ENCODE measurements at regions not wholly inside any gene's neighbourhood (a gene's known extent, or its start where the extent isn't known, plus 50 kb on each side); places are given as distances from the start of the nearest gene placed in this dataset.

DNA sequence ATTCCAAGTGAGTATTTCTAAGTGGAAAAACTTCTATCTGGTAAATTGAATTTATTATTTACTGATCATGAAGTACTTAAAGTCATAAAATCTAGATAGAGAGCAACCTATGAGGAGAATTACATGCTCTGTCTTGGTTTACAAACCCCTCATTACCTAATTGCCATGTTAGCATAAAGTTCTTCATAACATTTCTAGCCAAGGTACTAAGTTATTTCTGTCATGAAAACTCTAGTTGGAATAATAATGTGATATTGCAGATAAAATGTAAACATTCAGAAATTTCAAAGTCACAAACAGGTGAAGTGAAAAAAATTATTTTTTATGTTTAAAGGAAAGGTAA, 228.6 kb downstream of the TTLL7 start:
- DNase-seq (ENCODE audit: low read depth) = no peak

DNA sequence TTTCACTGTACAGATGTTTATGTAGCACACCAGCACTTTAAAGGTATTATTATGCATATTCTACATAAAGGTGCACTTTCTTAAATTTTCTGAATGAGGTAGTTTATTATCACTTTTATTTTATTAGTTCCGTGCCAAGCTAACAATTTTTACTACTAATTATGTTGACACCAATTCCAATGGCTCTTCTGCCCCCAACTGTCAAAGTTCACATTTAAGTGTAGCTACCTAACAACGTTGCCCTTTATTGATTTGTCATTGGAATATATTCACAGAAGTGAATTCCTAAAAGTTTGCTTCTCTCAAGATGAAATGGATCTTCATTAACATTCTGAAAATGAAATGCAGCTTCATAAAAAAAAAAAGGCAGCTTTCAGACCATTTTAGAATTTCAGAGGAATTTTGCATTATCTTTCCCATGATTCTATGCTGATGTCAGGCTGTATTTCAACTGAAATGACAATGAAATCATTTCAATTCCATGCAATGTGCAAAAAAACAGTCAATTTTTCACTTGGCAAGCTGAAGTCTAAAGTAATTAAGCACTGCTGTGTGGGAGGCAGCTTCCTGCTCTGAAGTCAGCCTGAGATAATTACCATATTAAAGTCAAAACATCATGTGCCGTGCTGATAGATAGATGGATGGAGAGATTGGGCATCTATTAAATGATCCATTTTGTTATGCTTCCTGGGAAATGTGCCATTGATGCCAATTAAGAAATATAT, 229.2 kb downstream of the TTLL7 start:
- no peak for DNase-seq (ENCODE audit: low read depth)

DNA sequence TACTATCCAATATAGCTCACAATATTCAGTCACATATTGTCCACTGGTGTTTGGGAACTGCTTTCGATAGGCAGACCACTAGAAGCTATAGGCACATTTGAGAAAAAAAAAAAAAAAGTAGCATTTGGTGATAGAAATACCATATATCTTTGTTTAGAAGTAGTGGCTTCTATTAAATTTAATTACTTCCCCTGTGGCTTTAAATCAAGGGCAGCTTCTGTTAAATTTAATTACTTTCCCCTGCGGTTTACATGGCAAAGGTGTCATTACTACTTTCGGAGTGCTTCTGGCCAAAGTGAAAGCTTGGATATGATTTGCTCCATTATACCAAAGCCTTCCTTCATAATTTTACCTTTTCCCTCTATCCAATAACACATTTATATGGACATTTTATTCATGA, 229.9 kb downstream of the TTLL7 start:
- DNase-seq (ENCODE audit: low read depth) = no peak

DNA sequence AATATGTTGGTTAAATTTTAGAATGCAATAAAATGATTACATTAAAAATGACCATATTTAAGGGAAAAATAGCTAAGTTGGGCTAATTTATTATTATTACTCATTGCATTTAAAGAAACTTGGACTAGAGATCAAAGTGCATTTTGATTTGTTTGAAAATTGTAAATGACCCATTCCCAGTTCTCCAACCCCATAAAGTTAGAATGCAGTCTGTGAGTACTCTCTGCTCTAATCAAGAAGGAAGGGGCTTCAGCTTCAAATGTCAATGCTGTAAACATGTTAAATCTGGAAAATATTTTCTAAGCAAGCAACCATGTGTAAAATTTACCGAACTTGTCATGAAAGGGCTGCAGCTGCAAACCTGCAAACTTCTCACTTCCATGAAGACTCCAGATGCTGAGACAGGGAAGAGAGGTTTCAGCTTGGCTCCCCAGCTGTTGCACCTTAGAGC, 232.7 kb downstream of the TTLL7 start:
- DNase-seq (ENCODE audit: low read depth) = no peak

DNA sequence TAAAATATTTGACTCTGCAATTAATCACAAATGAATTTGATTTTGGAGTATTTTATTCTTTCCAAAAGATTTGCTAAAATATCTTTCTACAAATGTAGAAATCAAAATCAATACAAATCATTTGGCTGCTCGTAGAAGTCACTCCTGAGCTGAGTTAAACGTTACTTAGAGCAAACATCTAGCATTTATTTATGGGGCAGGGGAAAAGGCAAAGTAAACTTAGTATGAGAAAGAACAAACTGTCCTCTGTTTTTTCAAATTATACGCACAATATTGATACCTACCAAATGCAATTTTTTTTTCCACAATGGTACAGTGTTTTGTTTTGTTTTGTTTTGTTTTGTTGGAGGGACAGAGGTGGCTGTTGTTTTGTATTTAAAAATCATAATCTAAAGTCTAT, 233.8 kb downstream of the TTLL7 start:
- DNase-seq (ENCODE audit: low read depth) = no peak

DNA sequence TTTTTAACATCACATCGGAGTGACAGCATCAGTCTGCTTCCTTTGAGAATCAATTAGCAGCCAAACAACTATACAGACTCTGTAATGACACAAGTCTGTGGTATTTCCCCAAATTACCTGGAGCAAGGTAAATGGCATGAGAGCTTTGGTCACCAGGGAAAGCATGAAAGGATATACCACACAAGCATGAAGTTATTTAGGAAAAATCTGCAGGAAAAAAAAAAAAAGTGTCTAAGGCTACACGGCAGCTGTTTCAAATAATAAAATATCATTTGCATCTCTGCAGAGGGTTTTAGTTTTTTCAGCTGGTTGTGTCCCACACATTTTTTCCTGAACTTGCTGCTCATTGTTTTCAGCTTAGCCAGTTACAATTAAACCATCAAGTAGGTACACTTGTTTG, 234.7 kb downstream of the TTLL7 start:
- DNase-seq (ENCODE audit: low read depth) = no peak

DNA sequence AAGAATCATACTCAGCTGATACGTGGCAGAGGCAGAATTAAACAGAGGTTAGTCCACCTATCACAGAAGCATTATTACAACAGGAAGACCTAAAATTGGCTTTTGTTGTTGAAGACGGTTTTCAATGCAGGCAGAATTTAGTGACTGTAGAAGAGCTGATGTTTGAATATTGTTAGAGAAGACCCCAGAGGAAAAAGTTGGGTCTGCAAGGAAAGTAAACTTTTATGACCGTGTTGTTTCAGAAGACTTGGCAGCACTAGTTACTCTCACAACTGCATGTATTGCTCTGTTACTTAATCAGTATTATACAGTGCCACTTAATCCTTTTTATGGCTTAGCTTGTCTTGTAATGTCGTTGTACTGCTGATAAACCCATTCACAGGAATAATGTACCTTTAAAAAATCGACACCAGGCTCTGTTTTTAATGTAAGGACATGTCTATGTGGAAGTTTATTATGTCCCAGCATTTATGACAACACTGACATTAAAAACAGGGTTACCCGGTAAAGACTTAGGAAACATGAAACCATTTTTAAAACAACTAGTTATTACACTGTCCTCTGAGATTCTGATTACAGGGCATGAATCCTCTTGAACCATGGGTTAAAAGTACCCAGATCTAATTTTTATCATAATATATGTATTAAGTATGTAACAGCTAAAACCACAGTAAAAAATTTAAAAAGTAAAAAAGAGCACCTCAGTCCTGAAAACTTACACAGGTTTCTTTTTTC, 235.4 kb downstream of the TTLL7 start:
- DNase-seq (ENCODE audit: low read depth) = no peak

DNA sequence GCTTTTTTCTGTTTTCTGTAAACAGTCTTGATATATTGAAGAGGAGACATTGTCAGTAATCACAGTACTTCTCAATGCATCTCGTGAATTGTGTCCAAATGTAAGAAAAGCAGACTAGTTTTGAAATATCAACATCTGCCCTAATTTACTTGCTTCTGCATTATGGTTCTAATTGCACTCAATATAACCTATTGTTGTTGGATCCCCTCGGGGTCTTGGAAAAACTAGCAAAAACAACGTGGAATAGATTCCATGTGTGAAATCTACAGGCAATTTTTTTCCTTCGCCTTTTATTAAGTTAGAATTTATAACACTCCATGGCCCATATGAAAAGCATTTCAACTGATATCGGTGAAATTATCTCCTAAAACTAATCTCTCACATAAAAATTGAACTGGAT, 236.5 kb downstream of the TTLL7 start:
- no peak for DNase-seq (ENCODE audit: low read depth)

DNA sequence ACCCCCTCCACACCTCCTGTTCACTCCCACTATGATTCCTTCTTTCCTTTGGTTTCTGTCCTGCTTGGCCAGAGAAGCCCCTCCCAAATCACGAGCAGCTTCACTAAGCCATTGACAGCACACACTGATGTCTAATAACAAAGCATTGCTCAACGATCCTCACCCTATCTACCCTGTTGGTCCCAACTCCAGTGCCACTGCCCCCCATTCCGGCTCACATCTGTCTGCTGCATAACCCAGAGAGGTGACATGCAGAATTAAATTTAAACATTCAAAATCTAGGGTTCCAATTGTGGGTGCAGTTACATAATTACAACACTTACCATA, 236.9 kb downstream of the TTLL7 start:
- no peak for DNase-seq (ENCODE audit: low read depth)

DNA sequence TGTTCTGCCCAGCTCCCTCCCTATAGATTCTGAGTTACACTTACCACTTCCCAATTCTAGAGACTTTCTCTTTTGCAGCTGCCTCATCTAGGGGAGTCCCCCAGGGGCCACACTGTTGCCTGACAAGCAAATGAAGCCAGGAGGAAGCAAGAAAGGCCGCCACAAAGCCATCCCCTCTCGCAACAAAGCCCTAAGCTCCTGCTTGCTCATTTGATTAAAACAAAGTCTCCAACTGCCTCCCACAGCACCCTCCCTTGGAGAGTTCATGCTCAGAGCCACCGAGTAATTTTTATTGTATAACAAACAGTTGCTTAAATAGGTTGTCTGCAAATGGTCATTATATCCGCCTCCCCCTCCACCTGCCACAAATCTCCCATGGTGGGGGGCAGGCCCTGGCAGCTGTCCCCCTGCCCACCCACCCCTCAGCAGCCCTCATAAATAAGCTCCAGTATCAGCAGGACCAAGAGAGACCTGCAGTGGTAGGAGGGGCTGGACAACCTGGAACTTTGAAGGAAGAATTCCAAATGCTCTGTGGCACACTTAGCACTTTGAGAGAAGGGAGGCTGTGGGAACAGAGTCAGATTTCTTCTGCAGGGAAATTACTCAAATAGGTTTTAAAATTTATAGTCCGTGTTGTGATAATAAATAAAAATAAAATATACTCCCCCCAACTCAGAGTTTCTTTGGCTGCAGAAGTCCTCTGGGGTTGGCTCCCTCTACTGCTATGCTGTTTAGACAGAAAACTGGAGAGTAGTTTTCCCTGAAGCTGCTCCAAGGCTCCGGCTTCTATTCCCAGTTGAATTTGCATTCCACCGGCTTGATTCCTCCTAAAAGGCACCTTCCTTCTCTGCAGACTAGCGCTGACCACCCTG, 237.5 kb downstream of the TTLL7 start:
- no peak for DNase-seq (ENCODE audit: low read depth)

DNA sequence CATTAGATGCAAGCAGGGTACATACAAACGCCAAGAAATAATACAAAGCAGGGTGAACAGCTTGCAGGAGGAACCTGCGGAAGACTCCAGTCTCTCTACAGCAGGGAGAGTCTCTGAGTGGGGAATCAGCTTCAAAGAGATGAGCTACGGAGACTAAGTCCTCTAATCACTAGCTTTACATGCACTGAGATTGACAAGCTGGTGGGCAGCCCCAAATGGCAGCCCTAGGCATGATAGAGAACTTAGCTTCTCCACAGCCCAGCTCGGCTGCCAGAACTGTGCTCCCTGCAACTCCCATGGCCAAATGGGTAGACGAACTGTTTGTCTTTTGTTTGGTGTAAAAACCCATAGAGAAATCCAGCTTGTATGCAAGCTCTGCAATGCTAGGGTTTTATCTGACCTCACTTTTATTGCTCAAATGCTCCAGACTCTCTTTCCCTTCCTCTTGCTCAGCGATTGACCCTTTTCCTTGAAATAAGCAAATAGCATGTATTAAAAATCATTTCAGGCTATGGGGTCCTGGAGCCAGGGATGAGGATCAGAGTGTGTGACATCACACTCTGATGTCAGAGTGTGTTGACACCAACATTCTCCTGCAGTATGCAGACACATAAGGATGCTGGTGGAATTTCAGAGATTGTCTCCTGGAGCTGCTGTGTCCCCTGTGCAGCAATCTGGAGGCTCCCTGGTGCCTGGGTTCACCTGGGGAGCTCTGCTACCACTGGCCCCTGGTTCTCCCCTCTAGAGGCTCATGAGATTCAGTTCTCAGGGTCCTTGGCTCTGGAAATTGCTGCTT, 238.5 kb downstream of the TTLL7 start:
- DNase-seq (ENCODE audit: low read depth) = no peak

DNA sequence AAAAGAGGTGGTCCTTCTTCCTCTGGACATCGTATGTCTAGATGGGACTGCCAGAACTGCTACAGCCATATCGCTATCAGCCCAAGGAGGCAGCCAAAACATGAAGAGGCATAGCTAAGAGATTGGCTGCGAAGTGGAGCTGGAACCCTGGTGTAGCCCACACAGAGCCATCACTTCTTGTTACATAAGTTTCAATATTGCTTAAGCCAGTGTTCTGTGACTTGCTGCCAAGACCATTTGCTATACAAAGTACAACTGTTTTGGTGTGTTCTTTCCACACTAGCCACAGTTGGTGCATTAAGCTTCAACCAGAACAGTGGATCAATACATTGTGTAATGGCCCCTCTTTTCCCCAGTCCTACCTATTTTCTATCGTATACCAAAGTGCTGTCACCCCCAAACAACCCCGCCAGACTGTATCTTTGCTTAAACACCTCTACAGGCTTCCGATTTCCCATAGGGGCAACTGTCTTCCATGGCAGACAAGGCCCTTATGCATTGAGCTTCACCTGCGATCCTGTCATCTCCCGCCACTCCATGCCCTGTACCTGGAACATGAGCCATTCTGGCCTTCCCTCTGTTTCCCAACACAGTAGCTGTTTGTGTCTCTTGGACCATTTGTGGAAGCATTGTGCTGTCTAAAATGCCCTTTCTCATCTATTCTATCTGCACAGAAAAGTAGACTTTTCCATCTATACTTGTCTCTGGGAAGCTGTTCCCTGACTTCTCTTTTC, 241.8 kb downstream of the TTLL7 start:
- DNase-seq (ENCODE audit: low read depth) = no peak

DNA sequence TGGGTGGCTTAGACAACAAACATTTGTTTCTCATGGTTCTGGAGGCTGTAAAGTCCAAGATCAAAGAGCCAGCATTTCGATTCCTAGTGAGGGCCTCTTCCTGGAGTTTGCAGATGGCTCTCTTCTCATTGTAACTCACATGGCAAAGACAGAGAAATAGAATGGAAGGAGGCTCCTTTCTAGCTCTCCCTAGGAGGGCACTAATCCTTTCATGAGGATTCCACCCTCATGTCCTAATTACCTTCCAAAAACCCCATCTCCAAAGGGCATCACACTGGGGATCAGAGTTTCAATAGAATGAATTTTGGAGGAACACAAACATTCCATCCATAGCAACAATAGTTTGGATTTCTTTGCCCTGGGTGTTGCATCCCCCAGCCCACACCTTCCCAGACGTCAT, 247.3 kb downstream of the TTLL7 start:
- DNase-seq (ENCODE audit: low read depth) = no peak

DNA sequence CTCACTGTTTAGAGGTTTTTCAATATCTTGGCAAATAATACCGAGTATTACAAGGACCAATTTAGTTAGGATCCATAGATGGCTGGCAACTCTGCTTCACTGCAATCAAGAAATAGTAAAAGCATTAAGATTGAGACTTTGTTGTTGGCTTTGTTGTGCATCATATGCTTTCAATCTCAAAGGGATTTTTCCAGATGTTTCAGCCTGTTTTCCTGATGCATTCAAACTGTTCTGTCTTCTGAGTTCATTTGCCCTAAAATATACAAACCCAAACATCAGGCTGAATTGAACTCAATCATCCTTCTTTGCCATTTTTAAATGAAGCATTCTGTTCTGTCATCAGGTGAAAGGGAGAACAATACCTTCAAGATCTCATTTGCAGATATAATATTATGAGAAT, 248.7 kb downstream of the TTLL7 start:
- no peak for DNase-seq (ENCODE audit: low read depth)

DNA sequence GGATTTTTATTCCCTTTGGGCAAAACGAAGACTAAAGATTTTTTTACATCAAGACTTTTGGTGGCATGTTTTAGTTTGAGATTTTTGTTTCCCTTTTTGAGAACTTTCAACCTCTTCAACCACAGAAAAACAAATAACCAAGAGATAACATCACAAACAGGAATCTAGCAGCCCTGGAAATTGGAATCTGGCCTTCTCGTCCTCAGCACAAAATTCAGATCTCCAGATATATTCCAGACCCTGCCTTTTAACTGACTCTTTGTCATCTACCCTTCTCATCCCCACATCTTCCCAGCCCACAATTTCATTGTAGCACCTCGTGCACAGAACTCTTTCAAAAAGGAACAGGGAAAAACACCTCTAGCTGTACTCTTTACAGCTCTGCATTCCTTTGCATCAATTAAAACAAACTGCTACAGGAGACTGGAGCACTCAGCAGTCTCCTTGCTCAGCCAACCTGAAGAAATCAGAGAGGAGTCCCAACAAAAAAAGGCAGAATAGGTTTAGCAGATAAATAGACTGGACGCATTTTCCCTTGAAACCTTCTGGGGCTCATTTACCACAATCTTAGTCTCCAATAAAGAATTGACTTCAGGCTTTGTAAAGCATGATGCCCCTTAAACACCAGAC, 251.0 kb downstream of the TTLL7 start:
- DNase-seq (ENCODE audit: low read depth) = no peak

DNA sequence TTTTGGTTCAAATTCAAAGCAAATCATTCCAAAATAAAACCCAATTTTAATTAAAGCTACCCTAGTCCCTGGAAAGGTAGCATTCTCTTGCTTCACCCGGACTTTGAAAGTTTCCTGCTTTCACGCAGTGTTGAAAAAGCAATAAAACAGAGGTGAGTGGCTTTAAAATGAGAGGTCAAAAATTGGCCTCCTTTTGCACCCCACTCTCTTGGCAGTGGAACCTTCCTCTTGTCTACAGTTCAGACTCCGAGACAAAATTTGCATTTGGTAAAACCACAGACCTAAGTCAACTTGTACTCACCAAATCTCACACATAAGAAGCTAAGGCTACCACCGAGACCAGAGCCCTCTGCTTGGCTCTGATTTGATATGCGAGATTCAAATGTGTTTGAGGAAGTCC, 252.7 kb downstream of the TTLL7 start:
- DNase-seq (ENCODE audit: low read depth) = no peak

DNA sequence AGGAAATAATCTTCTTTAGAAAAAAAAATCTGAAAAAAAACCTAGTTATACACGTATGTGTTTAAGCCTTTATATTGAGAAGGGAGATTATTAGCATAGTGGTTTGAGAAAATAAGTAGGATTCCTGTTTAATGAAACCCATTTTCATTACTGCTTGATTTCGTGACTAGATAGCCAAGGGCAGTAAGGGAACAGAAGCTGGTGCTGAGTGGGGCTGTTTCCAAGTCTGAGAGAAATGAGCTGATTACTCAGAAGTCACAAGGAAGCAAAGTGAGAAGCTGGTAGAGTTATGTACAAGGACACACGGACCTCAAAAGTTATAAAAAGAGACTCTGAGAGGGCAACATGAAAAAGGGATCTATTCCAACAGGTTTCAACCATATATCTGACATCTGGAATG, 256.5 kb downstream of the TTLL7 start:
- DNase-seq (ENCODE audit: low read depth) = no peak

DNA sequence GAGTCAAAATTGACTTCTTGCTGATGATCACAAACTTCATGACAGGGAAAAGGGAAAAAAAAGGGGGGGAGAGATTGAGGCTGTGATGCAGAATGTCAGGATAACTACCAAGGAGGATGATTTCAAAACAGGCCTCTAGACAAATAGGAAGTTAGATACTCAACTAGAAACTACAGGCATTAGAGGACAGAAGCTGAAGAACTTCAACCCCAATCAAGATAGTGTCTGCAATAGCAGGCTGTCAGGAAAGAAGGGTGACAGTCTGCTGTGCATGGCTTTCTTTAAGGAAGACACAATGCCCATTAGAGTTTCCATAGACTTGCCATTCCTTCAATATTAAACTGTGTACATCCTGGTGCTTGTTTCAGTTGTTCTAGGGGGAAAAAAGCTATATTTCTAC, 257.2 kb downstream of the TTLL7 start:
- no peak for DNase-seq (ENCODE audit: low read depth)

DNA sequence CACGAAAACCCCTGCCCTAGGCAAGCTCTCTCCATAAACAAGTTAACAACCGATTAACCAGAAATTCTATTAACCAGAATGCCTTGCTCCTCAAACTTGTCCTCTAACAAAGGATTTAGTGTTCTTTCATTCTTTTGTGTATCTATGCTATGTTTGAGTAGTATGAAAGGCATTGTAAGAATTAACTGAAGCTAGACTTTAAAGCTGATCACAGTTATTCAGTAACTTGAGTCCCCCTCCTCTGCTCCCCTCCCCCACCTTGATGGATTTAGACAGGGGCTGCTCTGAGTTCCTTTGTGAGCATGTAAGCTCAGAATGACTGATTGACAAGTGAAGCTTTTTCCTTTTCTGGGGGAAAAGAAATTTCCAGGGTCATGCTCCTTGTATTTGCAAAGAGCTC, 257.6 kb downstream of the TTLL7 start:
- DNase-seq (ENCODE audit: low read depth) = no peak

DNA sequence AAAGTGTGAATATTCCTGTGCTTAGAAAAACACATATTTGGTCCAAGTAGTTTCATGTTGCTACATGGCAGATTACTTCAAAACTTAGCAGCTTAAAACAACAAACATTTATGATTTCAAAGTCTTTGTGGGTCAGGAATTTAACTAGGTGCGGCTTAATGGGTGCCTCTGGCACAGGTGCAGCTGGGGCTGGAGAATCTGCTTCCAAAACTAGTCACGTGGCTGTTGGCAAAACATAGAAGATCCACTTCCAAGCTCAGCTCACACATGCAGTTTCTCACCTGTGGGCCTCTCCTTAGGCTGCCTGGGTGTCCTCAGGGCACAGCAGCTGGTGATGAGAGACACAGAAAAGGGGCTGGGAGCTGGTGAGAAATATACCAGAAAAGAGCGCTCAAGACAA, 263.4 kb downstream of the TTLL7 start:
- no peak for DNase-seq (ENCODE audit: low read depth)

DNA sequence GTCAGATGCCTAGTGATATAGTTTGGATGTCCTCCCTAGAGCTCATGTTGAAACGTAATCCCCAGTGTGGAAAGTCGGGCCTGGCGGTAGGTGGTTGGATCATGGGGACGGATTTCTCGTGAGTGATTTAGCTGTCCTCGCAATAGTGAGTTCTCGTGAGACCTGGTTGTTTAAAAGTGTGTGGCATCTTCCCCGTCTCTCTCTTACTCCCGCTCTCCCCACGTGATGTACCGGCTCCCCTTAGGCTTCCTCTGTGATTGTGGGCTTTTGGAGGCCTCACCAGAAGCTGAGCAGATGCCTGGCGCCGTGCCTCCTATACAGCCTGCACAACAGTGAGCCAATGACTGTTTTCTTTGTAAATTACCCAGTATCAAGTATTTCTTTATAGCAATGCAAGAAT, 264.5 kb downstream of the TTLL7 start:
- DNase-seq (ENCODE audit: low read depth) = no peak

All from CMK (cell line).